ENCODE measurements at regions not wholly inside any gene's neighbourhood (a gene's known extent, or its start where the extent isn't known, plus 50 kb on each side); places are given as distances from the start of the nearest gene placed in this dataset.
"Not testable (repeated sequence)": the region's sequence is repeated elsewhere in the genome, so short reads cannot be mapped to it uniquely, and the experiment has no call there.

- DNase-seq, result no peak
Measured at GRCh38 chr6:49370518-49370917, 92.5 kb downstream of the MMUT start.

GRCh38 chr6:49366539-49366938 lies 96.5 kb downstream of the MMUT start:
- DNase-seq, result no peak

GRCh38 chr6:49348561-49348960 lies 114.5 kb downstream of the MMUT start:
- no peak for DNase-seq

- no peak for DNase-seq
Measured at GRCh38 chr6:49342410-49342809, 120.6 kb downstream of the MMUT start.

GRCh38 chr6:49341869-49342268 lies 121.2 kb downstream of the MMUT start:
- DNase-seq, result no peak

GRCh38 chr6:49339096-49339495 lies 124.0 kb downstream of the MMUT start:
- no peak for DNase-seq

- DNase-seq, result no peak
Measured at GRCh38 chr6:49336514-49337131, 126.4 kb downstream of the MMUT start.

GRCh38 chr6:49333345-49334125 lies 129.5 kb downstream of the MMUT start:
- DNase-seq, result no peak

GRCh38 chr6:49332781-49333180 lies 130.3 kb downstream of the MMUT start:
- no peak for DNase-seq

GRCh38 chr6:49329186-49329585 lies 133.9 kb downstream of the MMUT start:
- no peak for DNase-seq

- DNase-seq, result no peak
Measured at GRCh38 chr6:49328051-49328744, 134.9 kb downstream of the MMUT start.

- no peak for DNase-seq
Measured at GRCh38 chr6:49327571-49327970, 135.5 kb downstream of the MMUT start.

- DNase-seq, result no peak
Measured at GRCh38 chr6:49327005-49327404, 136.0 kb downstream of the MMUT start.

GRCh38 chr6:49326347-49326746 lies 136.7 kb downstream of the MMUT start:
- no peak for DNase-seq

- DNase-seq, result no peak
Measured at GRCh38 chr6:49325891-49326290, 137.2 kb downstream of the MMUT start.

- no peak for DNase-seq
Measured at GRCh38 chr6:49322861-49323260, 140.2 kb downstream of the MMUT start.

GRCh38 chr6:49321561-49322072 lies 141.4 kb downstream of the MMUT start:
- DNase-seq, result no peak

- no peak for DNase-seq
Measured at GRCh38 chr6:49305010-49305409, 158.0 kb downstream of the MMUT start.

- DNase-seq, result not testable (repeated sequence)
Measured at GRCh38 chr6:49304393-49304792, 158.7 kb downstream of the MMUT start.

GRCh38 chr6:49300911-49301310 lies 162.1 kb downstream of the MMUT start:
- no peak for DNase-seq

GRCh38 chr6:49300443-49300842 lies 162.6 kb downstream of the MMUT start:
- DNase-seq, result no peak

GRCh38 chr6:49299279-49299678 lies 163.8 kb downstream of the MMUT start:
- DNase-seq, result no peak

GRCh38 chr6:49284180-49284579 lies 178.9 kb downstream of the MMUT start:
- no peak for DNase-seq

Measured in occipital lobe (tissue), 1 donor.